KMS-11 (cell line): ENCODE measurements at regions not wholly inside any gene's neighbourhood (a gene's known extent, or its start where the extent isn't known, plus 50 kb on each side); places are given as distances from the start of the nearest gene placed in this dataset.

ENCODE experiments used
- H2AFZ ChIP-seq: fragments of 200-600 bp; sonication (generic); 2 replicates; pipeline ENCODE4 v1.6.1; 2016; ENCODE audit warnings: antibody characterized with exemption, mixed run types, low read depth
- H3K27ac ChIP-seq: fragments of 200-600 bp; sonication (generic); 2 replicates; pipeline ENCODE4 v1.6.1; 2016; ENCODE audit warnings: mild to moderate bottlenecking, mixed run types
- H3K27me3 ChIP-seq: fragments of 200-600 bp; sonication (generic); 2 replicates; pipeline ENCODE4 v1.6.1; 2017; ENCODE audit warnings: mild to moderate bottlenecking, low read depth, mixed run types, moderate library complexity; ENCODE audit not compliant: insufficient read depth
- H3K36me3 ChIP-seq: fragments of 200-600 bp; sonication (generic); 2 replicates; pipeline ENCODE4 v1.6.1; 2017; ENCODE audit warnings: mild to moderate bottlenecking, mixed run types; ENCODE audit not compliant: insufficient read depth
- H3K4me1 ChIP-seq: fragments of 200-600 bp; sonication (generic); 2 replicates; pipeline ENCODE4 v1.6.1; 2016; ENCODE audit warnings: mild to moderate bottlenecking, low read depth, mixed run types; ENCODE audit not compliant: poor library complexity, severe bottlenecking
- H3K4me2 ChIP-seq: fragments of 200-600 bp; sonication (generic); 2 replicates; pipeline ENCODE4 v1.7.0; 2016; ENCODE audit warnings: mild to moderate bottlenecking, mixed run types
- H3K4me3 ChIP-seq: fragments of 200-600 bp; sonication (generic); IDR thresholded peaks from 2 replicates; pipeline ENCODE4 v1.6.1; 2017; ENCODE audit warnings: low read depth, low read length, mixed read lengths; ENCODE audit not compliant: insufficient read depth
- H3K79me2 ChIP-seq: fragments of 200-600 bp; sonication (generic); 2 replicates; pipeline ENCODE4 v1.6.1; 2016; ENCODE audit warnings: low read depth, mixed run types; ENCODE audit not compliant: insufficient read depth
- H3K9ac ChIP-seq: fragments of 200-600 bp; sonication (generic); 2 replicates; pipeline ENCODE4 v1.6.1; 2016; ENCODE audit warnings: mild to moderate bottlenecking, mixed run types
- H4K20me1 ChIP-seq: fragments of 200-600 bp; sonication (generic); 2 replicates; pipeline ENCODE4 v1.6.1; 2016; ENCODE audit warnings: mild to moderate bottlenecking, mixed run types; ENCODE audit not compliant: insufficient read depth
- CTCF ChIP-seq: fragments of 200-600 bp; sonication (generic); conservative IDR thresholded peaks from 2 replicates; pipeline ENCODE4 v1.6.1; 2017; ENCODE audit warnings: low read depth, mild to moderate bottlenecking, antibody characterized with exemption, low read length, moderate library complexity, mixed read lengths

GRCh38 chr6:14746139-14746837 lies 499.6 kb upstream of the JARID2 start:
- Histone ChIP-seq H2AFZ (no peak overlapping the region), H3K27me3 (no peaks in the 10 kb centered on the region), H3K9ac (no peak overlapping the region), H3K79me2 (no peaks in the 10 kb centered on the region), H3K4me1 (peaks cover 8% of the 10 kb centered on the region), H3K36me3 (no peaks in the 10 kb centered on the region), H3K4me3 (no peak overlapping the region), H3K4me2 (no peak overlapping the region), H4K20me1 (no peaks in the 10 kb centered on the region), H3K27ac (no peak overlapping the region)
- TF ChIP-seq CTCF, result no peak

- Histone ChIP-seq H3K27ac (no peak overlapping the region), H3K9ac (no peak overlapping the region), H3K4me3 (no peak overlapping the region), H3K36me3 (no peaks in the 10 kb centered on the region), H3K27me3 (no peaks in the 10 kb centered on the region), H3K79me2 (no peaks in the 10 kb centered on the region), H3K4me2 (no peak overlapping the region), H2AFZ (no peak overlapping the region), H4K20me1 (no peaks in the 10 kb centered on the region), H3K4me1 (peaks cover 8% of the 10 kb centered on the region)
- TF ChIP-seq CTCF, result no peak
These were observed 497.9 kb upstream of the JARID2 start for GRCh38 chr6:14747881-14748520.

GRCh38 chr6:14748679-14749078 lies 497.2 kb upstream of the JARID2 start:
- Histone ChIP-seq H3K4me2 (no peak overlapping the region), H3K79me2 (no peaks in the 10 kb centered on the region), H3K4me1 (peaks cover 5% of the 10 kb centered on the region), H4K20me1 (no peaks in the 10 kb centered on the region), H3K27me3 (no peaks in the 10 kb centered on the region), H3K4me3 (no peak overlapping the region), H2AFZ (no peak overlapping the region), H3K27ac (no peak overlapping the region), H3K9ac (no peak overlapping the region), H3K36me3 (no peaks in the 10 kb centered on the region)
- no peak for TF ChIP-seq CTCF

GRCh38 chr6:14750059-14750661 lies 495.7 kb upstream of the JARID2 start:
- no peak overlapping the region for H2AFZ ChIP-seq
- no peaks in the 10 kb centered on the region for H3K79me2 ChIP-seq
- H3K4me2 ChIP-seq, result no peak overlapping the region
- H3K36me3 ChIP-seq, result no peaks in the 10 kb centered on the region
- no peaks in the 10 kb centered on the region for H3K27me3 ChIP-seq
- no peak overlapping the region for H3K4me3 ChIP-seq
- H3K4me1 ChIP-seq, result no peaks in the 10 kb centered on the region
- H3K27ac ChIP-seq, result no peak overlapping the region
- no peak overlapping the region for H3K9ac ChIP-seq
- TF ChIP-seq CTCF, result no peak
- H4K20me1 ChIP-seq, result no peaks in the 10 kb centered on the region
